ENCODE measurements at regions not wholly inside any gene's neighbourhood (a gene's known extent, or its start where the extent isn't known, plus 50 kb on each side); places are given as distances from the start of the nearest gene placed in this dataset.

DNA sequence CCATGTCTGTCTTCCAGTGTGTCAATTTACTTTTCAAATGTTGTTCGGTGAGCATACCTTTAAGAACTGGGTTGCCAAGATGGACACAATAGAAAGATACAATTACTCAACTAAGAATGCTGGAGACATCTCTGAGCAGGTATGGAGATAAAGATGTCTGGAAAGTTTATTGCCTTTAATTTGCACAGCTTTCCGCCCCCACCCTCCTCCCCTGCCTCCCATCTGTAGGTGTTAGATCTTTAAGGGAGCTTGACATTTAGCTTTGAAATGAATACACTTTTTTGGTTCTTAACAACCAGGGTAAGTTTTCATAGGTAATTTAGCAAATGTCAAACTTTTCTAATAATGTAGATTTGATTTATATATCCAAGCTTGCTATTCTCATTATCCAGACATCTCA is 104.4 kb downstream of the BTBD3 start:
- Histone ChIP-seq H3K27me3 (no peaks in the 10 kb centered on the region), H3K9me3 (no peaks in the 10 kb centered on the region), H3K36me3 (no peaks in the 10 kb centered on the region), H3K4me1 (no peaks in the 10 kb centered on the region), H3K27ac (no peak overlapping the region), H3K4me3 (no peak overlapping the region)
- TF ChIP-seq, protein P1, sequence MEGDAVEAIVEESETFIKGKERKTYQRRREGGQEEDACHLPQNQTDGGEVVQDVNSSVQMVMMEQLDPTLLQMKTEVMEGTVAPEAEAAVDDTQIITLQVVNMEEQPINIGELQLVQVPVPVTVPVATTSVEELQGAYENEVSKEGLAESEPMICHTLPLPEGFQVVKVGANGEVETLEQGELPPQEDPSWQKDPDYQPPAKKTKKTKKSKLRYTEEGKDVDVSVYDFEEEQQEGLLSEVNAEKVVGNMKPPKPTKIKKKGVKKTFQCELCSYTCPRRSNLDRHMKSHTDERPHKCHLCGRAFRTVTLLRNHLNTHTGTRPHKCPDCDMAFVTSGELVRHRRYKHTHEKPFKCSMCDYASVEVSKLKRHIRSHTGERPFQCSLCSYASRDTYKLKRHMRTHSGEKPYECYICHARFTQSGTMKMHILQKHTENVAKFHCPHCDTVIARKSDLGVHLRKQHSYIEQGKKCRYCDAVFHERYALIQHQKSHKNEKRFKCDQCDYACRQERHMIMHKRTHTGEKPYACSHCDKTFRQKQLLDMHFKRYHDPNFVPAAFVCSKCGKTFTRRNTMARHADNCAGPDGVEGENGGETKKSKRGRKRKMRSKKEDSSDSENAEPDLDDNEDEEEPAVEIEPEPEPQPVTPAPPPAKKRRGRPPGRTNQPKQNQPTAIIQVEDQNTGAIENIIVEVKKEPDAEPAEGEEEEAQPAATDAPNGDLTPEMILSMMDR (IDR thresholded peaks at IDR 0.05): no peak
- intact Hi-C loops (cut with DNase I): no loop called here
- ATAC-seq (no peak), DNase-seq (no peak)

DNA sequence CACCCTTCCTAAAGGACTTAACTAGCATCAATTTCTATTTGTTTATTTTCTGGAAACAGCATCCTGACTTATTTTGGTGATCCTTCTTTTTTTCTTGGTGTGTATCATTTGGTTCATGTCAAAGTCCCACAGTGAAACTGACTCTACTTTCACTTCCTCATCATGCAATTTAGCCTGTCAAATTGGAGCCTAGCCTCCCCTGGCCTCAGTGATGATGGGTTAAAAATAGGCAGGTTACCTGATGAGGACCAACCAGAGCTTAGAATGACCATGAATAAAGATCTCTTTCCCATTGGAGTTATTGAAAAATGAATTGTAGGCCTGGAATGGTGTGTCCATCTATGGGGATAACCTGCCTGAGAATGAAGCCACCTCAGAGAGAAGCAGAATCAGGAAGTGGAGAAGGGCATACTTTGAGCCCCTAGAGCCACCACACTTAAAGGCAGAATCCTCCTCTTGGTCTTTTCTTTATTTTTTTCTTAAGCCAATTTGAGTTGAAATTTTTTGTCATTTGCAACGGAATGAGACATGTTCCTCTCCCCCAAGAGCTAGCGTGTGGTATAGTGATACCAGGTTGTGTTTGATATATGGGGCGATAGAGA is 105.6 kb downstream of the BTBD3 start:
- no peak for DNase-seq
- Histone ChIP-seq H3K9me3 (no peaks in the 10 kb centered on the region), H3K4me3 (no peak overlapping the region), H3K4me1 (no peaks in the 10 kb centered on the region), H3K36me3 (no peaks in the 10 kb centered on the region), H3K27me3 (no peaks in the 10 kb centered on the region), H3K27ac (no peak overlapping the region)
- TF ChIP-seq, protein P1 (IDR thresholded peaks at IDR 0.05): no peak
- no peak for ATAC-seq
- intact Hi-C loops (cut with DNase I): no loop called here

DNA sequence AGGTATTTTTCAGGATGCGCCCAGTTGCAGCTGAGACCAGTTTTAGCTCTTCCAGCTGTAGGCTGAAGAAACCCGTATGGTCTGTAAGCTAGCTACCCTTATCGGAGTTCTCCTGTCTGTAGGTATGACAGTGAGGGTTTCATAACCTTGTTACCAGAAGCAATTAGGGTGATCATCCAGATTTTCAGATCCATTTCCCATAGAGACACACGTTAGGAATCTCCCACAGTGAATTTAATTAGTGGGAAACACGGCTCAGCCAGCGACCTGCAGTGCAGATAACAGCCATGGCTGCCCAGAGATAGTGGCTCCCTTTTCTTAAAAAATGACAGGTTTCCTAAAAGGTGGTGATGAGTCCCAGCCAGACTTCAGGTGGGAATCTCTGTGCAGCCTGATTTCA is 111.1 kb downstream of the BTBD3 start:
- intact Hi-C loops (cut with DNase I): no loop called here
- DNase-seq (no peak), ATAC-seq (no peak)
- Histone ChIP-seq H3K9me3 (no peaks in the 10 kb centered on the region), H3K36me3 (no peaks in the 10 kb centered on the region), H3K27ac (no peak overlapping the region), H3K4me3 (no peak overlapping the region), H3K4me1 (no peaks in the 10 kb centered on the region), H3K27me3 (no peaks in the 10 kb centered on the region)
- TF ChIP-seq, protein P1 (IDR thresholded peaks at IDR 0.05): no peak

DNA sequence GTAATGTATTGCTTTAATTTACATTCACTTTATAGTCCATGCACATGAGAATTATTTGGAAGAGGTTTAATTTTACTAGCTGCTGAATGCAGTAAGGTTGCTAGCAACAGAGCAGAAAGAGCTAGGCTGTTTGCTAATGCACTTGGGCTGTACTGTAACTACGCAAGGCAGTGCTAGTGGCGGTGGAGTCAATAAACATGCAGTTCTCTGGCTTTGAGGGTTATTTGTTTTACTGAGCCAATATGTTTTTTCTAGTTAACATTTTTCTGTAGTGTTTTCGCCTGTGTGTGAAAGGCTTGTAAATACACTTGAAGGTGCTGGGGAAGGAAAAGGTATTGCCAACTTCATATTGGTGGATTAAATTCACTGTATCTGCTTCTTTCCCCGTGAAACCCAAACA is 112.8 kb downstream of the BTBD3 start:
- DNase-seq: peak in 1 of 4 donors; percentile 63
- Histone ChIP-seq H3K9me3 (no peaks in the 10 kb centered on the region), H3K27me3 (no peaks in the 10 kb centered on the region), H3K27ac (no peak overlapping the region), H3K4me1 (no peaks in the 10 kb centered on the region), H3K4me3 (no peak overlapping the region), H3K36me3 (no peaks in the 10 kb centered on the region)
- intact Hi-C loops (cut with DNase I): no loop called here
- TF ChIP-seq, protein P1 (IDR thresholded peaks at IDR 0.05): no peak
- ATAC-seq: peak; percentile 95

DNA sequence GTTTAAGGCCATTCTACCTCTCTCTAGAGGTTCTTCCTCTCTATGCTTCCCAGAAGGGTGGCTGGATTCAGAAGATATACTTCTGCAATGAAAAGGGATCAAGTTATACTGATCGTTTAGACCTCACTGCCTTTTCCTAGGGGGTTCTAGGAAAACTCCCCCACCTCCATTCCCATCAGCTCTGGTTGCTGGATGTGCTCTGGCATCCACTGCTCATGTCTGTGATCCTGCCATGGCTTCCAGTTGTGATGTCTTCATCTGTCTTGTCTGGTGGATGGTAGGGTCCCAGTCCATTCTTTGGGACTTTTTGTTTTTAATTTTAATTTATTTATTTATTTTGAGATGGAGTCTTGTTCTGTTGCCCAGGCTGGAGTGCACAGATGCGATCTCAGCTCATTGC is 118.4 kb downstream of the BTBD3 start:
- ATAC-seq (no peak), DNase-seq (no peak)
- intact Hi-C loops (cut with DNase I): no loop called here
- no peak overlapping the region for H3K27ac ChIP-seq
- H3K4me3 ChIP-seq: no peak overlapping the region
- TF ChIP-seq, protein P1 (IDR thresholded peaks at IDR 0.05): no peak
- no peaks in the 10 kb centered on the region for H3K36me3 ChIP-seq
- H3K27me3 ChIP-seq: no peaks in the 10 kb centered on the region
- no peaks in the 10 kb centered on the region for H3K4me1 ChIP-seq
- H3K9me3 ChIP-seq: no peaks in the 10 kb centered on the region

Data from left lung (tissue), 4 donors.